Sciatic nerve (tissue), 2 donors: ENCODE measurements at regions not wholly inside any gene's neighbourhood (a gene's known extent, or its start where the extent isn't known, plus 50 kb on each side); places are given as distances from the start of the nearest gene placed in this dataset.
"Not testable (repeated sequence)": the region's sequence is repeated elsewhere in the genome, so short reads cannot be mapped to it uniquely, and the experiment has no call there.

ENCODE experiments used
- ATAC-seq: fragments of 200-7000 bp; cut with Tn5 transposase; one replicate; pipeline ENCODE4 v1.9.1; 2020; ENCODE audit warnings: mild to moderate bottlenecking, moderate library complexity
- DNase-seq: peaks from one replicate; pipeline ENCODE4 v3.0.0-alpha.2; 2020; ENCODE audit warnings: low spot score
- intact Hi-C: fragments of 100-400 bp; cut with DNase I; formaldehyde crosslinking; loops from one replicate; pipeline ENCODE4 v1.14.2; 2022
- donor health status: DM: no; HTN: no; CAD: no.
- donor health status: DM: no; HTN: no; CAD: no.

GRCh38 chr5:113713051-113713450, 199.6 kb downstream of the YTHDC2 start:
- no peak for DNase-seq
- intact Hi-C loops: no loop called here
- no peak for ATAC-seq

GRCh38 chr5:113715921-113716320, 202.4 kb downstream of the YTHDC2 start:
- DNase-seq, intact Hi-C loops, ATAC-seq: not testable (repeated sequence)

DNA sequence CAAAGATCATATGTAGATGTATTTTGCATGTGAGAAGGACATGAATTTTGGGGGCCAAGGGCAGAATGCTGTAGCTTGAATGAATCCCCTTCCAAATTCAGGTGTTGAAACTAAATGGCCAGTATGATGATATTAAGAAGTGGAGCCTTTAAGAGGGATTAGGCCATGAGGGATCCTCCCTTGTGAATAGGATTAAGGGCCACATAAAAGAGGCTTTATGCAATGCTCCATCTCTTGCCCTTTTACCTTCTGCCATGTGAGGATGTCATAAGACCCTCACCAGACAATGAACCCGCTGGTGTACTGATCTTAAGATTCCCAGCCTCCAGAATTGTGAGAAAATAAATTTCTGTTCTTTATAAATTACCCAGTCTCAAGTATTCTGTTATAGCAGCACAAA, 206.1 kb downstream of the YTHDC2 start:
- ATAC-seq: no peak
- DNase-seq: no peak
- intact Hi-C loops: no loop called here

- intact Hi-C loops: no loop called here
- DNase-seq: no peak
- ATAC-seq: no peak
These were observed 207.7 kb downstream of the YTHDC2 start for GRCh38 chr5:113721171-113721570.

GRCh38 chr5:113723021-113723420, 209.5 kb downstream of the YTHDC2 start:
- intact Hi-C loops: no loop called here
- DNase-seq: no peak
- no peak for ATAC-seq

DNA sequence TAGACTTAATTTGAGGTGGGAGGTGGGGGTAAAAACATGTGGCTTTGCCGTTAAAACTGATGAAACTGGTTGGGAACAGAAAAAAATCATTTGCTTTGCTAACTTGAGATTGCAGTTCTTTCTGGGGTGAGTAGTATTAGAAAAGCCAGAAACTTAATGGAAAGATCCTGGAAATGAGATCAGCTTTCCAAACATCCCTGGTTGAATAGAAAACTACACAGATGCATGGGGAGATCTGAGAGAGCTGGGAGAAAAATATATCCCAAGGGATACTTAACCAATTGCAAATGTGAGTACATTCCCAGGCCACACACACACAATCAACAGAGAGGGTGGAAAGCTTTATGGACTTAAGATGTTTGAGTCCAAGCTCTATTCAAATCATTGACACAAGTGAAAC, 222.3 kb downstream of the YTHDC2 start:
- intact Hi-C loops: no loop called here
- ATAC-seq: no peak
- no peak for DNase-seq

GRCh38 chr5:113742176-113742575, 228.7 kb downstream of the YTHDC2 start:
- DNase-seq: no peak
- intact Hi-C loops: no loop called here
- no peak for ATAC-seq

GRCh38 chr5:113742639-113743038, 229.1 kb downstream of the YTHDC2 start:
- intact Hi-C loops: no loop called here
- no peak for ATAC-seq
- no peak for DNase-seq

DNA sequence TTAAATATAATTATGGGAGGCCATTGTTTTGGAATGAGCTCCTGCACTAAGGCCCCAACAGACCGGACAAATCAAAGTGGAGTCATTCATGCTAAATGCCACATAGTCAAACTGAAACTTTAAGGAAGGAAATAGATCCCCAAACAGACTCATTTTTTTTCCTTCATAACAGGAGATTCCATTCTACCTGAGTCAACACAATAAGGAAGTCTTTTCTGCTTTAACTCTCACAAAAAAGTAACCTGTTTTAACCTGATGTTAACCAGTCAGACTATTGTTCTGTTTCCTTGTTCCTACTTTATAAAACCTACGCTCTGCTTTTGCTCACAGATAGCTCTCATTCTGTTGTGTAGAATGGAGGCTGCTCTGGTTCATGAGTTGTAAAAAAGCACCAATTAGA, 234.9 kb downstream of the YTHDC2 start:
- intact Hi-C loops: no loop called here
- DNase-seq: no peak
- no peak for ATAC-seq

DNA sequence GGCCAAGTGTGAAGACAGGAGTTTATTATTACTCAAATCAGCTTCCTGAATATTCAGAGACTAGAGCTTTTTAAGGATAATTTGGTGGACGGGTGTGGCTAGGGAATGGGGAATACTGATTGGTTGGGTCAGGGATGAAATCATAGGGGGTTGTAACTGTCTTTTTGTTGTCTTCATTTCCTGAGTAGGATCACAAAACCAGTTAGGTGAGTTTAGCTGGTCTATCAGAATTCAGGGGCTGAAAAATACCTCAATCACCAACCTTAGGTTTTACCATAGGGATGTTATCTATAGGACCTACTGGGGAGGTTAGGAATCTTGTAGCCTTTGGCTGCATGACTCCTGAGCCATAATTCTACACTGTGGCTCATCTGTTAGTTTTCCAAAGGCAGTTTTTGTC, 235.8 kb downstream of the YTHDC2 start:
- ATAC-seq (no peak), DNase-seq (no peak)
- intact Hi-C loops: no loop called here

GRCh38 chr5:113753182-113753581, 239.7 kb downstream of the YTHDC2 start:
- intact Hi-C loops, ATAC-seq, DNase-seq: not testable (repeated sequence)

DNA sequence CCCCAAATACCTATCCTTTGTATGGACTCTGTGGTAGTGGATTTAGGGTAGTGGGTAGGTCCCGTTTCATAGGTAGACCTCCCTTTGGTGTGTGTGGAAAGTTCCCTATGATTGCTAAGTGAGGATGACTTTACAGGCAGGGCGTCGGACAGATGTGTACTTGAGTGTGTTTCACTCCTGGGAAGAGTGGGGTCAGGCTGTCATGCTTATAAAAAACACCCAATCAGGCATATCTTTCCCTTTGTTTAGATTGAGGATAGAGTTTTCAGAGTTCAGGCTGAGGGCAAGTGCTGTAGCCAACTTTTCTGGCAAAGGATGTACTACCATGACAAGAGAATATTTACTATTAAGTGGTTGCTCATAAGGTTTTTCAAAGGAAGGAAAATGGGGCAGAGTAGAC, 242.0 kb downstream of the YTHDC2 start:
- ATAC-seq (no peak), DNase-seq (no peak)
- intact Hi-C loops: no loop called here

- DNase-seq (no peak), ATAC-seq (no peak)
- intact Hi-C loops: no loop called here
These were observed 244.0 kb downstream of the YTHDC2 start for GRCh38 chr5:113757508-113757907.

DNA sequence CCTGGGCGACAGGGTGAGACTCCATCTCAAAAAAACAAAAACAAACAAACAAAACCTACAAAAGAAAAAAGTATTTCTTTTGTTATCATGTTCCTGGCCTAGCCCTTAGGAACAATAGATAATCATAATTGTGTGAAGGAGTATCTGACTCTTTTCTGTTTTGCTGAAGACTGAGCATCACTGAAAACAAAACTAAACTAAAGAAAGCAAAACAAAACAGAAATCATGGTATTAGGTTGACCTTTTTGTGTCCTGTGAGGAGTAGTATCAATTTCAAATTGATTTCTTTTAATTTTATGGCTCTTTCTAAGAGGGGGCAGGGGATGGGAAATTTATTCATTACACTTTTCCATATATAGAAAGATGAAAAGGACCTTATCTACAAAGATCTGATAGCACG, 246.0 kb downstream of the YTHDC2 start:
- intact Hi-C loops: no loop called here
- DNase-seq (no peak), ATAC-seq (no peak)

- DNase-seq: no peak
- ATAC-seq: no peak
- intact Hi-C loops: no loop called here
These were observed 247.0 kb downstream of the YTHDC2 start for GRCh38 chr5:113760486-113760885.

DNA sequence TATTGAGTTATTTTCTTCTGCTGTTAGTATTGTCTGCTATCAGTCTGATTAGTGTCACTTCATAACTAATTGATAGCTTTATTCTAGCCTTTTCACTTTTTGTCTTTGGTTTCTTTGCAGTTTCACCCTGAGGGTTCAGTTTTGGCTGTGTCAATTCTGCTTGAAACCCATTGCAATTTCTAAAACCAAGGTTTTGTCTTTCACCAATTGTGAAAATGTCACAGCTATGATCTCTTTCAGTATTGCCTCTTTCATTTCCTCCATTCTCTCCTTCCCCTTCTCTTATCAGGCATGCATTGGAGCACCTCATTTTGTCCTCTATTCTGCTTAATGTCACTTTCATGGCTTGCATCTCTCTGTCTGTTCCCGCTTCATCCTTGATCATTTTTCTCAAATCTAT, 248.1 kb downstream of the YTHDC2 start:
- ATAC-seq: no peak

GRCh38 chr5:113764382-113764781, 250.9 kb downstream of the YTHDC2 start:
- DNase-seq: no peak
- intact Hi-C loops: no loop called here
- no peak for ATAC-seq

More for the DNA sequence above, 248.1 kb downstream of the YTHDC2 start:
- intact Hi-C loops: no loop called here
- DNase-seq: no peak

DNA sequence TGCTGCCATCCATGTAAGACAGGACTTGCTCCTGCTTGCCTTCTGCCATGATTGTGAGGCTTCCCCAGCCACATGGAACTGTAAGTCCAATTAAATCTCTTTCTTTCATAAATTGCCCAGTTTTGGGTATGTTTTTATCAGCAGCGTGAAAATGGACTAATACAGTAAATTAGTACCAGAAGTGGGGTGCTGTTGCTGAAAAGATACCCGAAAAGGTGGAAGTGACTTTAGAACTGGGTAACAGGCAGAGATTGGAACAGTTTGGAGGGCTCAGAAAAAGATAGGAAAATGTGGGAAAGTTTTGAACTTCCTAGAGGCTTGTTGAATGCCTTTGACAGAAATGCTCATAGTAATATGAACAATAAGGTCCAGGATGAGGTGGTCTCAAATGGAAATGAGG, 253.3 kb downstream of the YTHDC2 start:
- DNase-seq, intact Hi-C loops, ATAC-seq: not testable (repeated sequence)

DNA sequence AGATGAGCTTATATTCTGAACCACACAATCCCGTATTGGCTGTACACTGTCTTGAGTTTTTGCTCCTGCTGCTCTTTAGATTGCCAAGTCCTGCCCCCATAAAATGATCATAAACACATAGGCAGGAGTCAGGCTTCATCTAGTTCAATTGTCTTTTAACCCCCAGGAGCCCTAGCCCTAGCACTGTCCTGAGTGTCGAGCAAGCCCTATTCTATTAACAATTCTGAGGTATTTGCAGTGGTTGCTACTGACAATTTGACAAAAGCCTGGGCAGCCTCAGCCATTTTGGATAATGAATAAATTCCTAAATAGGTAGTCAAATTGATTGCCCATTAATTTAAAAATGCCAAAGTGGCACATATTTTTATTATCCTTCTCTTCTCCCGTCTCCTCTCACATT, 257.2 kb downstream of the YTHDC2 start:
- intact Hi-C loops: no loop called here
- ATAC-seq (no peak), DNase-seq (no peak)

DNA sequence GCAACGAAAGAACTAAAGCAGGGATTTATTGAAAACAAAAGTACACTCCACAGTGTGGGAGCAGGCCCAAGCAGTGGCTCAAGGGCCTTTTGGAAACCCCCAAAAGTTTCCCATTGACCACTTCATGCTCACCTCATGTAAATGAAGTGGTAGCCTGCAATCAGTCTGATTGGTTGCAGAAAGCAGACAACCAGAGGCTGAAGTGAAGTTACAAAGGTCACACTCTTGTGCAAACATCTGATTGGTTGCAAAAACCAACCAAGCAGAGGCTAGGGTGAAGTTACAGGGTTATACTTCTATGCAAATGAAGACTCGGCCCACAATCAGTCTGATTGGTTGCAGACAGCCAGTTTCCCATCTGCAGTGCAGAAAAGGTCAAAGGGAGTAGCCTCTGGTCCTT, 258.0 kb downstream of the YTHDC2 start:
- DNase-seq: no peak
- intact Hi-C loops: no loop called here
- ATAC-seq: no peak

GRCh38 chr5:113776168-113776567, 262.7 kb downstream of the YTHDC2 start:
- no peak for DNase-seq
- ATAC-seq: no peak
- intact Hi-C loops: no loop called here
